HL-60/S4 treated with phorbol 12-myristate 13-acetate at 8.2 ng/mL for 4 days and 3 days (cell line): ENCODE measurements at regions not wholly inside any gene's neighbourhood (a gene's known extent, or its start where the extent isn't known, plus 50 kb on each side); places are given as distances from the start of the nearest gene placed in this dataset.

Experiments
- in situ Hi-C: fragments of 300-500 bp; cut with MboI; formaldehyde crosslinking; loops from 2 replicates; pipeline ENCODE4 v1.15.0; 2022; ENCODE audit warnings: low sequenced_read_pairs

- in situ Hi-C loops = no loop called here
These were observed 64.1 kb upstream of the TGM3 start for GRCh38 chr20:2231701-2232100.

GRCh38 chr20:2234598-2235191, 61.1 kb upstream of the TGM3 start:
- in situ Hi-C loops = no loop called here

- in situ Hi-C loops = no loop called here
These were observed 59.5 kb upstream of the TGM3 start for GRCh38 chr20:2236256-2236655.

- in situ Hi-C loops = no loop called here
These were observed 58.7 kb upstream of the TGM3 start for GRCh38 chr20:2237059-2237458.

GRCh38 chr20:2238601-2239000, 57.2 kb upstream of the TGM3 start:
- in situ Hi-C loops = no loop called here

- in situ Hi-C loops = no loop called here
These were observed 55.0 kb upstream of the TGM3 start for GRCh38 chr20:2240835-2241234.

GRCh38 chr20:2242678-2243077, 53.1 kb upstream of the TGM3 start:
- in situ Hi-C loops = no loop called here

- in situ Hi-C loops = no loop called here
These were observed 51.3 kb upstream of the TGM3 start for GRCh38 chr20:2244523-2244922.

- in situ Hi-C loops = no loop called here
These were observed 50.8 kb upstream of the TGM3 start for GRCh38 chr20:2244993-2245392.

GRCh38 chr20:2245637-2246036, 50.2 kb upstream of the TGM3 start:
- in situ Hi-C loops = no loop called here
